H9 (cell line): ENCODE measurements at regions not wholly inside any gene's neighbourhood (a gene's known extent, or its start where the extent isn't known, plus 50 kb on each side); places are given as distances from the start of the nearest gene placed in this dataset.

Experiments used
- DNase-seq: peaks from one replicate; pipeline ENCODE4 v3.0.0-alpha.2; 2017
- H2AFZ ChIP-seq: one replicate; pipeline ENCODE4 v1.6.1; 2013; ENCODE audit warnings: mild to moderate bottlenecking, low read length, control low read depth, moderate library complexity
- H2AK5ac ChIP-seq: 2 replicates; pipeline ENCODE4 v1.6.1; 2013; ENCODE audit warnings: low read length, control low read depth, mixed read lengths; ENCODE audit not compliant: insufficient read length
- H2BK120ac ChIP-seq: one replicate; pipeline ENCODE4 v1.6.1; 2013; ENCODE audit warnings: low read depth, mild to moderate bottlenecking, low read length, control low read depth, inconsistent platforms; ENCODE audit not compliant: poor library complexity, severe bottlenecking
- H2BK12ac ChIP-seq: 2 replicates; pipeline ENCODE4 v1.6.1; 2013; ENCODE audit warnings: low read length, control low read depth, mixed read lengths, low read depth; ENCODE audit not compliant: insufficient read length
- H2BK15ac ChIP-seq: 2 replicates; pipeline ENCODE4 v1.6.1; 2013; ENCODE audit warnings: low read depth, low read length, control low read depth
- H2BK20ac ChIP-seq: one replicate; pipeline ENCODE4 v1.6.1; 2013; ENCODE audit warnings: low read depth, mild to moderate bottlenecking, low read length, control low read depth, inconsistent platforms; ENCODE audit not compliant: poor library complexity, severe bottlenecking
- H2BK5ac ChIP-seq: 2 replicates; pipeline ENCODE4 v1.6.1; 2013; ENCODE audit warnings: low read length, control low read depth, mixed read lengths; ENCODE audit not compliant: insufficient read length
- H3K14ac ChIP-seq: 2 replicates; pipeline ENCODE4 v1.6.1; 2013; ENCODE audit warnings: low read length, control low read depth; ENCODE audit not compliant: insufficient read depth
- H3K18ac ChIP-seq: 2 replicates; pipeline ENCODE4 v1.6.1; 2013; ENCODE audit warnings: low read depth, mild to moderate bottlenecking, mixed read lengths, low read length, control low read depth; ENCODE audit not compliant: insufficient read length
- H3K23ac ChIP-seq: 2 replicates; pipeline ENCODE4 v1.6.1; 2013; ENCODE audit warnings: low read length, control low read depth, mixed read lengths, low read depth; ENCODE audit not compliant: insufficient read length
- H3K23me2 ChIP-seq: 2 replicates; pipeline ENCODE4 v1.6.1; 2013; ENCODE audit warnings: low read depth, mild to moderate bottlenecking, mixed read lengths, low read length, control low read depth; ENCODE audit not compliant: insufficient read length, poor library complexity, severe bottlenecking
- H3K27ac ChIP-seq: 2 replicates; pipeline ENCODE4 v1.5.1; 2013; ENCODE audit warnings: low read length, control low read depth, mixed read lengths, low read depth; ENCODE audit not compliant: insufficient read length
- H3K27me3 ChIP-seq: 2 replicates; pipeline ENCODE4 v1.6.1; 2013; ENCODE audit warnings: low read length, control low read depth, inconsistent platforms; ENCODE audit not compliant: insufficient read depth
- H3K4ac ChIP-seq: 2 replicates; pipeline ENCODE4 v1.6.1; 2013; ENCODE audit warnings: low read depth, mild to moderate bottlenecking, control low read depth, inconsistent platforms, low read length, moderate library complexity
- H3K4me1 ChIP-seq: 2 replicates; pipeline ENCODE4 v1.6.1; 2013; ENCODE audit warnings: low read length, control low read depth, inconsistent platforms; ENCODE audit not compliant: insufficient read depth
- H3K4me2 ChIP-seq: 2 replicates; pipeline ENCODE4 v1.6.1; 2013; ENCODE audit warnings: low read length, control low read depth, mixed read lengths; ENCODE audit not compliant: insufficient read length, insufficient read depth
- H3K56ac ChIP-seq: 2 replicates; pipeline ENCODE4 v1.6.1; 2013; ENCODE audit warnings: low read depth, mild to moderate bottlenecking, mixed read lengths, low read length, control low read depth; ENCODE audit not compliant: insufficient read length
- H3K79me1 ChIP-seq: 2 replicates; pipeline ENCODE4 v1.6.1; 2013; ENCODE audit warnings: low read depth, mild to moderate bottlenecking, moderate library complexity, low read length, control low read depth, inconsistent platforms; ENCODE audit not compliant: insufficient read depth, poor library complexity, severe bottlenecking
- H3K79me2 ChIP-seq: 2 replicates; pipeline ENCODE4 v1.6.1; 2013; ENCODE audit warnings: low read length, control low read depth, inconsistent platforms; ENCODE audit not compliant: insufficient read depth
- H3K9ac ChIP-seq: 2 replicates; pipeline ENCODE4 v1.6.1; 2013; ENCODE audit warnings: low read length, control low read depth, mixed read lengths; ENCODE audit not compliant: insufficient read length; ENCODE audit errors: extremely low read depth
- H3K9me3 ChIP-seq: one replicate; pipeline ENCODE4 v1.6.1; 2013; ENCODE audit warnings: low read depth, low read length, inconsistent platforms; ENCODE audit not compliant: control insufficient read depth
- H3T11ph ChIP-seq: one replicate; pipeline ENCODE4 v1.6.1; 2013; ENCODE audit warnings: mild to moderate bottlenecking, low read length, control low read depth, inconsistent platforms
- H4K20me1 ChIP-seq: one replicate; pipeline ENCODE4 v1.6.1; 2013; ENCODE audit not compliant: control insufficient read depth, insufficient read length, insufficient read depth
- H4K5ac ChIP-seq: 2 replicates; pipeline ENCODE4 v1.6.1; 2013; ENCODE audit warnings: low read depth, mild to moderate bottlenecking, mixed read lengths, low read length, control low read depth; ENCODE audit not compliant: insufficient read length
- H4K8ac ChIP-seq: replicated peaks from 2 replicates; pipeline ENCODE4 v1.6.1; 2013; ENCODE audit warnings: low read length, control low read depth, mixed read lengths, low read depth; ENCODE audit not compliant: insufficient read length
- H4K91ac ChIP-seq: 2 replicates; pipeline ENCODE4 v1.6.1; 2013; ENCODE audit warnings: low read depth, mild to moderate bottlenecking, moderate library complexity, mixed read lengths, low read length, control low read depth; ENCODE audit not compliant: insufficient read length
- H3K27ac Mint-ChIP-seq, 3 experiments: 2 replicates in 2 of 3; 3 replicates in 1 of 3; pipeline ENCODE4 v1.8.0; 2020 to 2021; ENCODE audit warnings: mixed read lengths in 3 of 3, mild to moderate bottlenecking in 1 of 3, moderate library complexity in 1 of 3
- H3K27me3 Mint-ChIP-seq: 2 replicates; pipeline ENCODE4 v1.8.0; 2021; ENCODE audit warnings: low read depth, mild to moderate bottlenecking, moderate library complexity, mixed read lengths
- H3K36me3 Mint-ChIP-seq, 3 experiments: 2 replicates in 2 of 3; 3 replicates in 1 of 3; pipeline ENCODE4 v1.8.0; 2020 to 2021; ENCODE audit warnings: low read depth in 3 of 3, mixed read lengths in 3 of 3; ENCODE audit not compliant: insufficient read depth in 1 of 3
- H3K4me1 Mint-ChIP-seq, 2 experiments: 2 replicates each; pipeline ENCODE4 v1.8.0; 2020; ENCODE audit warnings: mixed read lengths in 2 of 2
- H3K4me3 Mint-ChIP-seq, 2 experiments: 2 replicates in 1 of 2; 3 replicates in 1 of 2; pipeline ENCODE4 v1.8.0; 2020 to 2021; ENCODE audit warnings: mild to moderate bottlenecking in 2 of 2, mixed read lengths in 2 of 2, moderate library complexity in 1 of 2
- H3K9me3 Mint-ChIP-seq, 2 experiments: 2 replicates in 1 of 2; 3 replicates in 1 of 2; pipeline ENCODE4 v1.8.0; 2020; ENCODE audit warnings: mild to moderate bottlenecking in 2 of 2, mixed read lengths in 2 of 2, moderate library complexity in 1 of 2
- CTCF ChIP-seq: fragments of 200-600 bp; sonication (generic); conservative IDR thresholded peaks from 3 replicates; pipeline ENCODE4 v1.8.0; 2021; ENCODE audit warnings: antibody characterized with exemption, mild to moderate bottlenecking
- whole genome bisulfite sequencing: extraction: QIAGEN DNeasy Blood & Tissue Kit; methylation state at CpG from one replicate; pipeline ENCODE4 v1.1.7; 2013; ENCODE audit warnings: missing lambda C conversion rate, low lambda C conversion rate, mixed read lengths; ENCODE audit not compliant: insufficient read length; ENCODE audit errors: extremely low coverage; 5-methylcytosine and 5-hydroxymethylcytosine counted together

GRCh38 chr15:95626501-95627361 is 703.8 kb upstream of the NR2F2 start:
- Histone ChIP-seq H3K4ac (no peak overlapping the region), H4K8ac (no peak overlapping the region), H3K18ac (no peak overlapping the region), H2BK5ac (no peak overlapping the region), H4K91ac (no peak overlapping the region), H2BK20ac (no peak overlapping the region), H3K9me3 (no peaks in the 10 kb centered on the region), H3K79me1 (no peaks in the 10 kb centered on the region), H3K4me2 (no peak overlapping the region), H3K9ac (no peak overlapping the region), H3T11ph (no peak overlapping the region), H2BK15ac (no peak overlapping the region), H4K20me1 (no peaks in the 10 kb centered on the region), H4K5ac (no peak overlapping the region), H3K23ac (no peak overlapping the region), H3K4me1 (no peaks in the 10 kb centered on the region; the same call in 1 of the 2 replicates), H2BK12ac (no peak overlapping the region), H3K27ac (no peak overlapping the region), H2AFZ (peak overlapping the region; percentile 32), H3K27me3 (no peaks in the 10 kb centered on the region), H3K79me2 (no peaks in the 10 kb centered on the region), H2AK5ac (no peak overlapping the region), H3K56ac (no peak overlapping the region), H2BK120ac (no peak overlapping the region), H3K14ac (no peak overlapping the region), H3K23me2 (no peaks in the 10 kb centered on the region)
- no peaks in the 10 kb centered on the region; the same call in 1 of the 2 replicates for H3K27me3 Mint-ChIP-seq
- peak; percentile 29 for DNase-seq
- H3K36me3 Mint-ChIP-seq: peaks cover 0 to 11% (median 3%) of the 10 kb centered on the region in 3 experiments; a peak in 3 of 7 replicates
- H3K4me1 Mint-ChIP-seq: peaks cover 10% of the 10 kb centered on the region in 2 experiments
- H3K9me3 Mint-ChIP-seq: peaks cover 5 to 7% of the 10 kb centered on the region in 2 experiments; a peak in 2 of 5 replicates
- no peak overlapping the region; a peak in 2 of 7 replicates for H3K27ac Mint-ChIP-seq
- no peak for TF ChIP-seq CTCF
- WGBS: no CpG with 5 or more reads among the region's 15 CpGs
- H3K4me3 Mint-ChIP-seq: no peak overlapping the region
